ENCODE measurements at regions not wholly inside any gene's neighbourhood (a gene's known extent, or its start where the extent isn't known, plus 50 kb on each side); places are given as distances from the start of the nearest gene placed in this dataset.

DNA sequence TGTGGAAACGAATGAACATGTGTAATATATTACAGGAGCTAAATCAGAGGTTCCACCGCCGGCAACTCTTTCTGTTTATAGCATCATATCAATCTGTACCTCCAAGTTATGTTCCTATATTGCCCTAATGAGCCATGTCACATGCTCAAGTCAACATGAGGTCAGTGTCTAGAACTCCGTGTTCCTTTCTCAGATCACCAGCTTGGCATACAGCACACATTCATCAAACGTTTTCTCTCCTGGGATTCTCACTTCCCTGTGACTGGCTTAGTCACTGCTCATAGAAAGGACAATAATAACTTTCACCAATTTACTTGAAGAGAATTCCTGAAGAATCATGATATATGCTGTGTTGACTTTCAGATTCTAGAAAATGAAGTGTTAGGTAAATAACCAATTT is 532.0 kb upstream of the SPANXN1 start:
- no peak overlapping the region for H3K9ac ChIP-seq
- no peak overlapping the region for H2AFZ ChIP-seq (ENCODE audit: low read depth)
- H3K79me2 ChIP-seq (ENCODE audit: insufficient read depth): no peaks in the 10 kb centered on the region
- no peak for DNase-seq
- no peaks in the 10 kb centered on the region for H3K36me3 ChIP-seq (replicated peaks in 1 of 2; ENCODE audit: control insufficient read depth in 1 of 2, insufficient read depth in 2 of 2, low read length in 1 of 2)
- no peak overlapping the region for H3K27ac ChIP-seq (ENCODE audit: low read depth in 2 of 2, low read length in 1 of 2)
- H3K4me3 ChIP-seq (ENCODE audit: low read depth in 2 of 2, low read length in 1 of 2): no peak overlapping the region
- H3K9me2 ChIP-seq: no peaks in the 10 kb centered on the region
- ChIA-PET CTCF (no interaction called here), POLR2A (no interaction called here)
- TF ChIP-seq RFX5 (IDR thresholded peaks at IDR 0.05; ENCODE audit: low read length) (no peak), FOXM1 (IDR thresholded peaks at IDR 0.05; ENCODE audit: low read depth) (no peak), YY1 (IDR thresholded peaks at IDR 0.05; ENCODE audit: low read depth) (no peak), TAF1 (IDR thresholded peaks at IDR 0.05; ENCODE audit: borderline replicate concordance, low read depth, low read length) (no peak), NFIC (IDR thresholded peaks at IDR 0.05; ENCODE audit: borderline replicate concordance) (no peak), SIN3A (IDR thresholded peaks at IDR 0.05; ENCODE audit: borderline replicate concordance, low read depth, low read length) (no peak), MXI1 (IDR thresholded peaks at IDR 0.05; ENCODE audit: low read depth, low read length) (no peak), CHD2 (IDR thresholded peaks at IDR 0.05; ENCODE audit: low read length, partially characterized antibody) (no peak), ELF1 (IDR thresholded peaks at IDR 0.05) (no peak), GATA2 (CRISPR knock-in tag; IDR thresholded peaks at IDR 0.05) (no peak), RAD21 (IDR thresholded peaks at IDR 0.05; ENCODE audit: low read length) (no peak), FOXJ3 (CRISPR knock-in tag; IDR thresholded peaks at IDR 0.05) (no peak)
- TF ChIP-seq, protein P1, sequence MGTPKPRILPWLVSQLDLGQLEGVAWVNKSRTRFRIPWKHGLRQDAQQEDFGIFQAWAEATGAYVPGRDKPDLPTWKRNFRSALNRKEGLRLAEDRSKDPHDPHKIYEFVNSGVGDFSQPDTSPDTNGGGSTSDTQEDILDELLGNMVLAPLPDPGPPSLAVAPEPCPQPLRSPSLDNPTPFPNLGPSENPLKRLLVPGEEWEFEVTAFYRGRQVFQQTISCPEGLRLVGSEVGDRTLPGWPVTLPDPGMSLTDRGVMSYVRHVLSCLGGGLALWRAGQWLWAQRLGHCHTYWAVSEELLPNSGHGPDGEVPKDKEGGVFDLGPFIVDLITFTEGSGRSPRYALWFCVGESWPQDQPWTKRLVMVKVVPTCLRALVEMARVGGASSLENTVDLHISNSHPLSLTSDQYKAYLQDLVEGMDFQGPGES (IDR thresholded peaks at IDR 0.05; ENCODE audit: low read depth, low read length): no peak
- TF ChIP-seq, protein P2, sequence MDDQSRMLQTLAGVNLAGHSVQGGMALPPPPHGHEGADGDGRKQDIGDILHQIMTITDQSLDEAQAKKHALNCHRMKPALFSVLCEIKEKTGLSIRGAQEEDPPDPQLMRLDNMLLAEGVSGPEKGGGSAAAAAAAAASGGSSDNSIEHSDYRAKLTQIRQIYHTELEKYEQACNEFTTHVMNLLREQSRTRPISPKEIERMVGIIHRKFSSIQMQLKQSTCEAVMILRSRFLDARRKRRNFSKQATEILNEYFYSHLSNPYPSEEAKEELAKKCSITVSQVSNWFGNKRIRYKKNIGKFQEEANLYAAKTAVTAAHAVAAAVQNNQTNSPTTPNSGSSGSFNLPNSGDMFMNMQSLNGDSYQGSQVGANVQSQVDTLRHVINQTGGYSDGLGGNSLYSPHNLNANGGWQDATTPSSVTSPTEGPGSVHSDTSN (IDR thresholded peaks at IDR 0.05): no peak
- TF ChIP-seq, protein P3, sequence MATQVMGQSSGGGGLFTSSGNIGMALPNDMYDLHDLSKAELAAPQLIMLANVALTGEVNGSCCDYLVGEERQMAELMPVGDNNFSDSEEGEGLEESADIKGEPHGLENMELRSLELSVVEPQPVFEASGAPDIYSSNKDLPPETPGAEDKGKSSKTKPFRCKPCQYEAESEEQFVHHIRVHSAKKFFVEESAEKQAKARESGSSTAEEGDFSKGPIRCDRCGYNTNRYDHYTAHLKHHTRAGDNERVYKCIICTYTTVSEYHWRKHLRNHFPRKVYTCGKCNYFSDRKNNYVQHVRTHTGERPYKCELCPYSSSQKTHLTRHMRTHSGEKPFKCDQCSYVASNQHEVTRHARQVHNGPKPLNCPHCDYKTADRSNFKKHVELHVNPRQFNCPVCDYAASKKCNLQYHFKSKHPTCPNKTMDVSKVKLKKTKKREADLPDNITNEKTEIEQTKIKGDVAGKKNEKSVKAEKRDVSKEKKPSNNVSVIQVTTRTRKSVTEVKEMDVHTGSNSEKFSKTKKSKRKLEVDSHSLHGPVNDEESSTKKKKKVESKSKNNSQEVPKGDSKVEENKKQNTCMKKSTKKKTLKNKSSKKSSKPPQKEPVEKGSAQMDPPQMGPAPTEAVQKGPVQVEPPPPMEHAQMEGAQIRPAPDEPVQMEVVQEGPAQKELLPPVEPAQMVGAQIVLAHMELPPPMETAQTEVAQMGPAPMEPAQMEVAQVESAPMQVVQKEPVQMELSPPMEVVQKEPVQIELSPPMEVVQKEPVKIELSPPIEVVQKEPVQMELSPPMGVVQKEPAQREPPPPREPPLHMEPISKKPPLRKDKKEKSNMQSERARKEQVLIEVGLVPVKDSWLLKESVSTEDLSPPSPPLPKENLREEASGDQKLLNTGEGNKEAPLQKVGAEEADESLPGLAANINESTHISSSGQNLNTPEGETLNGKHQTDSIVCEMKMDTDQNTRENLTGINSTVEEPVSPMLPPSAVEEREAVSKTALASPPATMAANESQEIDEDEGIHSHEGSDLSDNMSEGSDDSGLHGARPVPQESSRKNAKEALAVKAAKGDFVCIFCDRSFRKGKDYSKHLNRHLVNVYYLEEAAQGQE (IDR thresholded peaks at IDR 0.05; ENCODE audit: low read depth, low read length): no peak
- H3K27me3 ChIP-seq (ENCODE audit: insufficient read depth): no peaks in the 10 kb centered on the region
- no peaks in the 10 kb centered on the region for H3K9me3 ChIP-seq
- H3K4me1 ChIP-seq (ENCODE audit: control insufficient read depth in 1 of 2, insufficient read depth in 2 of 2, low read depth in 1 of 2, low read length in 1 of 2): no peaks in the 10 kb centered on the region
- 12% methylated on average over 5 of the region's 5 CpGs for WGBS (ENCODE audit: low lambda C conversion rate)
- H4K20me1 ChIP-seq (ENCODE audit: insufficient read depth): no peaks in the 10 kb centered on the region
- no peaks in the 10 kb centered on the region for H3F3A ChIP-seq (replicated peaks; ENCODE audit: insufficient read depth)
- no peak overlapping the region for H3K4me2 ChIP-seq

All from SK-N-SH (cell line).